ENCODE measurements at regions not wholly inside any gene's neighbourhood (a gene's known extent, or its start where the extent isn't known, plus 50 kb on each side); places are given as distances from the start of the nearest gene placed in this dataset.

DNA sequence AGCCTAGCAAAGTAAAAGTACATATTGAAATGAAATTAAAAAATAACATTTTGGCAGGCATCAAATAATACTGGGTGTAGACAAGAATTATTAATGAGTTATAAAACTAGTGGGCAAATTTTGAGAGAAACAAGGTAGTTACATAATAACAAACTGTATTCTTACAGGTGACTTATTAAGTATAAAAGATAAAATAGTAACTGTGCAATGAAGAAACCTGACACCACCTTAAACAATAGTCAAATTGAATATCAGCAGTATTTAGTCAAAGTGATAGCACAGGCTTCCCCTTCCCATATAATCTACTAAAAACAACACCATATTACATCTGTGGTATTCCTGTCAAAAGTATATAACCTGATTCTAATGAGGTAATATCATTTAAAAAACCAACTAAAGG is 1099.8 kb upstream of the CRIM1 start:
- no peak for TF ChIP-seq CTCF (IDR thresholded peaks at IDR 0.05)
- DNase-seq (ENCODE audit: low spot score): no peak
- H3K27me3 Mint-ChIP-seq (ENCODE audit: low read depth): peaks cover 8% of the 10 kb centered on the region
- H3K9me3 Mint-ChIP-seq (ENCODE audit: low read depth): no peaks in the 10 kb centered on the region
- peaks cover 6% of the 10 kb centered on the region for H3K4me1 Mint-ChIP-seq (ENCODE audit: low read depth)
- H3K4me3 Mint-ChIP-seq (ENCODE audit: unreplicated experiment): no peak overlapping the region
- no peak overlapping the region for H3K27ac Mint-ChIP-seq (ENCODE audit: unreplicated experiment)
- H3K36me3 Mint-ChIP-seq (ENCODE audit: low read depth): no peaks in the 10 kb centered on the region

DNA sequence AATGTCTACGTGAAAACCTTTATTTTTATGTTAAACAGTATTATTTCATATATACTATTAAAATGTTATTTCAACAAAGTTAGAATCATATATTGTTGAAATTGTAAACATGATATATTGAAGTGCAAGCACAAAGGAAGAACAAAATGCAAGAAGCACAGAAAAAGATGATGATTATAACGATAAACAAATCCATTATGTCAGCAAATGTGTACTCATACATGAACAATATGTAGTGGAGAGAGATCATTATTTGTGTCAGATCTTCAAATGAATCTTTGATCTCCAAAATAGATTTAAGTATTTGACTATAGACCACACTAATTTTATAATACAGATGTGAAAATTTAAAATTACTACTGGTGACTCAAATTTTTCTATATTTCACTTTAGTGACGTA is 1104.4 kb upstream of the CRIM1 start:
- no peaks in the 10 kb centered on the region for H3K36me3 Mint-ChIP-seq (ENCODE audit: low read depth)
- peaks cover 7% of the 10 kb centered on the region for H3K27me3 Mint-ChIP-seq (ENCODE audit: low read depth)
- H3K27ac Mint-ChIP-seq (ENCODE audit: unreplicated experiment): no peak overlapping the region
- no peaks in the 10 kb centered on the region for H3K9me3 Mint-ChIP-seq (ENCODE audit: low read depth)
- H3K4me1 Mint-ChIP-seq (ENCODE audit: low read depth): no peaks in the 10 kb centered on the region
- H3K4me3 Mint-ChIP-seq (ENCODE audit: unreplicated experiment): no peak overlapping the region
- DNase-seq (ENCODE audit: low spot score): no peak
- TF ChIP-seq CTCF (IDR thresholded peaks at IDR 0.05): no peak

DNA sequence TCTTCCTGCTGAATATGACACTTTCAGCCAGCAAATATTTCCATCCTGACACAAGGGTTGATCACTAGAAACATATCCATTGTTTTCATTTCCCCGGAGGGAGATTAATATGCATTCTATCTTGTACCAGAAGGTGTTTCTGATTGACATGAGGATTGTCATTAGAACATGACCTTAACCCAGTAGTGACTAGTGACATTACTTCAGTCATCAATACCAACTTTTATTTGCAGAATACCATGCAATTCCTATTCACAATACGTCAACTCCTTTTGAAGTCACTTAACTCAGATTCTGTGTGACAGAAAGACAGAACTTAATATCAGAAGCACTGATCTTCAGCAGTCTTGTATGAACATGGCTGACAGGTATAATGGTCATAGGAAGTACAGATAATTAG is 1108.9 kb upstream of the CRIM1 start:
- no peak overlapping the region for H3K4me3 Mint-ChIP-seq (ENCODE audit: unreplicated experiment)
- no peaks in the 10 kb centered on the region for H3K9me3 Mint-ChIP-seq (ENCODE audit: low read depth)
- no peaks in the 10 kb centered on the region for H3K36me3 Mint-ChIP-seq (ENCODE audit: low read depth)
- H3K4me1 Mint-ChIP-seq (ENCODE audit: low read depth): no peaks in the 10 kb centered on the region
- DNase-seq (ENCODE audit: low spot score): no peak
- no peak for TF ChIP-seq CTCF (IDR thresholded peaks at IDR 0.05)
- H3K27me3 Mint-ChIP-seq (ENCODE audit: low read depth): peaks cover 5% of the 10 kb centered on the region
- no peak overlapping the region for H3K27ac Mint-ChIP-seq (ENCODE audit: unreplicated experiment)

DNA sequence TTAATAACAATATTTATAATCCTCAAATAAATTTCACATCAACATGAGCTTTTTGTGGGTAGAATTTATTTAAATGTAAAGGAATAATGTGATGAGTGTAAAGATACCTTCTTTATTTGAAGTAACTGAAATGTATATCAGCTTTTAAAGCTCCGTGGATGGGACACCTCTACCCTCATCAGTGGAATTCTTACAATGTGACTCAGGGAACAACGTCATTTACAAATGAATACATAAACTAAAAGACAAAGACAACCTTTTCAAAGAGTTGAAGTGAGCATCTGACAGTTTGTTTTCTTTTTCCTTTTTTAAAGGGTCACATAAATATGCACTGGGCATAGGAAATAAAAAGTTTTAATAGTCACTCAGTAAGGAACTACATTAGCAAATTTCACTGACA is 1127.0 kb upstream of the CRIM1 start:
- Mint-ChIP-seq H3K27me3 (ENCODE audit: low read depth) (peaks cover 12% of the 10 kb centered on the region), H3K36me3 (ENCODE audit: low read depth) (no peaks in the 10 kb centered on the region), H3K27ac (ENCODE audit: unreplicated experiment) (no peak overlapping the region), H3K4me3 (ENCODE audit: unreplicated experiment) (no peak overlapping the region), H3K9me3 (ENCODE audit: low read depth) (peaks cover 12% of the 10 kb centered on the region), H3K4me1 (ENCODE audit: low read depth) (no peaks in the 10 kb centered on the region)
- no peak for DNase-seq (ENCODE audit: low spot score)
- TF ChIP-seq CTCF (IDR thresholded peaks at IDR 0.05): no peak

GRCh38 chr2:35220461-35220860 is 1135.1 kb upstream of the CRIM1 start:
- H3K27me3 Mint-ChIP-seq (ENCODE audit: low read depth): peaks cover 7% of the 10 kb centered on the region
- no peak overlapping the region for H3K4me3 Mint-ChIP-seq (ENCODE audit: unreplicated experiment)
- peaks cover 6% of the 10 kb centered on the region for H3K9me3 Mint-ChIP-seq (ENCODE audit: low read depth)
- TF ChIP-seq CTCF (IDR thresholded peaks at IDR 0.05): no peak
- no peaks in the 10 kb centered on the region for H3K36me3 Mint-ChIP-seq (ENCODE audit: low read depth)
- no peak for DNase-seq (ENCODE audit: low spot score)
- no peak overlapping the region for H3K27ac Mint-ChIP-seq (ENCODE audit: unreplicated experiment)
- H3K4me1 Mint-ChIP-seq (ENCODE audit: low read depth): no peaks in the 10 kb centered on the region
